Neural progenitor cell (in vitro differentiated cells): ENCODE measurements at regions not wholly inside any gene's neighbourhood (a gene's known extent, or its start where the extent isn't known, plus 50 kb on each side); places are given as distances from the start of the nearest gene placed in this dataset.

Experiments
- EZH2 ChIP-seq: fragments of 200-600 bp; sonication (generic); IDR thresholded peaks from 2 replicates; pipeline ENCODE4 v1.6.1; 2017; ENCODE audit warnings: antibody characterized with exemption, mild to moderate bottlenecking, moderate library complexity
- EZH2phosphoT487 ChIP-seq: fragments of 200-600 bp; sonication (generic); IDR thresholded peaks from 2 replicates; pipeline ENCODE4 v1.6.1; 2017; ENCODE audit warnings: antibody characterized with exemption
- TF ChIP-seq, protein P1 (sequence below): fragments of 200-600 bp; sonication (generic); IDR thresholded peaks from 2 replicates; pipeline ENCODE4 v1.5.1; 2017; ENCODE audit warnings: antibody characterized with exemption, mild to moderate bottlenecking

DNA sequence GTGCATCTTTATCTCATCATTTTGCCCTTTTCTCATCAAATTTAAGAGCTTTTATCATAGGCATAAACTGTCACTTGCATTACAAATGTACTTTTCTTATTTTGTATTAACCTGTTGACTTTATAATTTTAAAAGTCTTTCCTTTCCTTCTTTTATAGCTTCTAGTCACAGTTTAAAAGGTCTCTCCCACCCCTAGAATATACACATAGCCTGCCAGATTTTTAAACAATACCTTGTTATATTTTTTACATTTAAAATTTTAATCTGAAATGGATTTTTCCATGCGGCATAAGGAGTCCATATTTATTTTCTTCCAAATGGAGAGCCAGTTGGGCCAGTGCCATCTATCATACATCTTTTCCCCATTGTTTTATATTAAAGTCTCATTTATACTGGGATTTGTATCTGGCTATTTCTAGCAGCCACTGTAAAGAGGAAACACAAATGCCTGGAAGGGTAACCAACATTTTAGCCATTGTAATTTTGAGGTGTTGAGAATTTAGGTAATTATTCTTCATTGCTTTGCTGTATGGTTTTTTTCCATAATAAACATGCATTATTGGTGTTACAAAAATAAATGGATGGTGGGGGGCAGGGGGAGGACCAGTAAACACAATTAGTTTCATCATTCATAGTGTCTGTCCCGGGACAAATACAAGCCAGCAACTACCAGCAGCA lies 92.8 kb downstream of the CCDC71L start:
- TF ChIP-seq EZH2 (no peak), EZH2phosphoT487 (no peak)
- TF ChIP-seq, protein P1, sequence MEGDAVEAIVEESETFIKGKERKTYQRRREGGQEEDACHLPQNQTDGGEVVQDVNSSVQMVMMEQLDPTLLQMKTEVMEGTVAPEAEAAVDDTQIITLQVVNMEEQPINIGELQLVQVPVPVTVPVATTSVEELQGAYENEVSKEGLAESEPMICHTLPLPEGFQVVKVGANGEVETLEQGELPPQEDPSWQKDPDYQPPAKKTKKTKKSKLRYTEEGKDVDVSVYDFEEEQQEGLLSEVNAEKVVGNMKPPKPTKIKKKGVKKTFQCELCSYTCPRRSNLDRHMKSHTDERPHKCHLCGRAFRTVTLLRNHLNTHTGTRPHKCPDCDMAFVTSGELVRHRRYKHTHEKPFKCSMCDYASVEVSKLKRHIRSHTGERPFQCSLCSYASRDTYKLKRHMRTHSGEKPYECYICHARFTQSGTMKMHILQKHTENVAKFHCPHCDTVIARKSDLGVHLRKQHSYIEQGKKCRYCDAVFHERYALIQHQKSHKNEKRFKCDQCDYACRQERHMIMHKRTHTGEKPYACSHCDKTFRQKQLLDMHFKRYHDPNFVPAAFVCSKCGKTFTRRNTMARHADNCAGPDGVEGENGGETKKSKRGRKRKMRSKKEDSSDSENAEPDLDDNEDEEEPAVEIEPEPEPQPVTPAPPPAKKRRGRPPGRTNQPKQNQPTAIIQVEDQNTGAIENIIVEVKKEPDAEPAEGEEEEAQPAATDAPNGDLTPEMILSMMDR = no peak
